Left lung (tissue), 4 donors: ENCODE measurements at regions not wholly inside any gene's neighbourhood (a gene's known extent, or its start where the extent isn't known, plus 50 kb on each side); places are given as distances from the start of the nearest gene placed in this dataset.

Source experiments
- ATAC-seq: fragments of 200-7000 bp; cut with Tn5 transposase; one replicate; pipeline ENCODE4 v1.9.1; 2020; ENCODE audit warnings: moderate library complexity
- DNase-seq, 4 donors: peaks; one replicate each; pipeline ENCODE4 v3.0.0-alpha.2; 2013 to 2020
- H3K27ac ChIP-seq, 2 donors: fragments of 200-600 bp; sonication (generic) in 1 of 2; one replicate each; pipeline versions ENCODE4 v1.5.0 to v1.8.0; 2020 to 2021
- H3K27me3 ChIP-seq, 2 donors: fragments of 200-600 bp; sonication (generic) in 1 of 2; one replicate each; pipeline versions ENCODE4 v1.5.0 to v1.8.0; 2020 to 2021
- H3K36me3 ChIP-seq, 2 donors: fragments of 200-600 bp; sonication (generic) in 1 of 2; one replicate each; pipeline versions ENCODE4 v1.5.0 to v1.8.0; 2020 to 2021
- H3K4me1 ChIP-seq, 2 donors: fragments of 200-600 bp; one replicate each; pipeline ENCODE4 v1.8.0; 2021
- H3K4me3 ChIP-seq, 2 donors: fragments of 200-600 bp; sonication (generic) in 1 of 2; one replicate each; pipeline versions ENCODE4 v1.5.0 to v1.8.0; 2020 to 2021; ENCODE audit warnings: mild to moderate bottlenecking in 1 of 2
- H3K9me3 ChIP-seq, 2 donors: fragments of 200-600 bp; sonication (generic) in 1 of 2; one replicate each; pipeline versions ENCODE4 v1.5.0 to v1.8.0; 2020 to 2021
- intact Hi-C, 2 donors: fragments of 100-400 bp; cut with DNase I; formaldehyde crosslinking; loops; one replicate each; pipeline versions ENCODE4 v1.11.2 to v1.14.2; 2022
- TF ChIP-seq, protein P1 (sequence below), 2 donors: fragments of 200-600 bp; sonication (generic) in 1 of 2; IDR thresholded peaks; one replicate each; pipeline versions ENCODE4 v1.5.0 to v1.8.0; 2021; ENCODE audit warnings: antibody characterized with exemption in 2 of 2
- donor health status: DM: no; HTN: yes; CAD: no.
- donor health status: DM: no; HTN: no; CAD: no.

DNA sequence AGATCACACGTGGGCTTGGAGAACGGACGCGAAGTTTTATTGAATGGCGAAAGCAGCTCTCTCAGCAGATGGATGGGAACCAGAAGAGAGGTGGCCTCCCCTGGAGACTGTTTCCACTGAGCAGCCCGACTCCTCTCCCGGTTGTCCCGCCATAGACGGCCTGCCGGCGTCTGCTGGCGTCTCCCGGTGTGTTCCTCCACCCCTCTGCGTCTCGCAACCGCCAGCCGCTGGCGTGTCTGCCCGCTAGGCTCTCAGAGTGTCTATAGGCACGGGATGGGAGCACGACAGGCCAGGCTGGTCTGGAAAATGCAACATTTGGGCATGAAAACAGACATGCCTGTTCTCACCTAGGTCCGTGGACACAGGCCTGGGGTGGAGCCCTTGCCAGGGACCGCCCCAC is 366.7 kb upstream of the SOX11 start:
- ATAC-seq (no peak), DNase-seq (peak in 1 of 4 donors; percentile 58)
- intact Hi-C loops, result no loop called here
- TF ChIP-seq, protein P1, sequence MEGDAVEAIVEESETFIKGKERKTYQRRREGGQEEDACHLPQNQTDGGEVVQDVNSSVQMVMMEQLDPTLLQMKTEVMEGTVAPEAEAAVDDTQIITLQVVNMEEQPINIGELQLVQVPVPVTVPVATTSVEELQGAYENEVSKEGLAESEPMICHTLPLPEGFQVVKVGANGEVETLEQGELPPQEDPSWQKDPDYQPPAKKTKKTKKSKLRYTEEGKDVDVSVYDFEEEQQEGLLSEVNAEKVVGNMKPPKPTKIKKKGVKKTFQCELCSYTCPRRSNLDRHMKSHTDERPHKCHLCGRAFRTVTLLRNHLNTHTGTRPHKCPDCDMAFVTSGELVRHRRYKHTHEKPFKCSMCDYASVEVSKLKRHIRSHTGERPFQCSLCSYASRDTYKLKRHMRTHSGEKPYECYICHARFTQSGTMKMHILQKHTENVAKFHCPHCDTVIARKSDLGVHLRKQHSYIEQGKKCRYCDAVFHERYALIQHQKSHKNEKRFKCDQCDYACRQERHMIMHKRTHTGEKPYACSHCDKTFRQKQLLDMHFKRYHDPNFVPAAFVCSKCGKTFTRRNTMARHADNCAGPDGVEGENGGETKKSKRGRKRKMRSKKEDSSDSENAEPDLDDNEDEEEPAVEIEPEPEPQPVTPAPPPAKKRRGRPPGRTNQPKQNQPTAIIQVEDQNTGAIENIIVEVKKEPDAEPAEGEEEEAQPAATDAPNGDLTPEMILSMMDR (IDR thresholded peaks at IDR 0.05), result no peak
- Histone ChIP-seq H3K4me1 (no peaks in the 10 kb centered on the region), H3K9me3 (no peaks in the 10 kb centered on the region), H3K36me3 (no peaks in the 10 kb centered on the region), H3K4me3 (no peak overlapping the region), H3K27ac (no peak overlapping the region), H3K27me3 (no peaks in the 10 kb centered on the region)

DNA sequence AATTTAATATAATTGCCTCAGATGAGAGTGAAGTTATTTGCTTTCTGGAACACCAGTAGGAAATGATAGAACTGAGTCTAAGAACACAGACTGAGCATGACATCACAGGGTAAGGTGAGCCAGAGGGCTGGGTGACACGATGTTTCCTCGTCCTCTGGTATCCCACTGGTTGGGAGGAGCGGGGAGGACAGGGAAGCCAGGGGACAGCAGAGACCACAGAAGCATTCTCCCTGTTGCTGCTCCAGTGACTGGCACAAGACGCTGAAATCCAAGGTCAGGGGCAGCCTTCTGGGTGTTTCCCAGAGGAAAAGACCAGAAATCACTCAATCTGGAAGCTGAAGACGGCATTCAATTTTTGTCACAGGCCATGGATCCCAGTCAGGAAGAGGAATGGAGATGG is 363.4 kb upstream of the SOX11 start:
- H3K36me3 ChIP-seq, result no peaks in the 10 kb centered on the region
- H3K27me3 ChIP-seq, result no peaks in the 10 kb centered on the region
- DNase-seq, result no peak
- ATAC-seq, result no peak
- no peaks in the 10 kb centered on the region for H3K9me3 ChIP-seq
- TF ChIP-seq, protein P1 (IDR thresholded peaks at IDR 0.05), result no peak
- intact Hi-C loops, result no loop called here
- no peaks in the 10 kb centered on the region for H3K4me1 ChIP-seq
- no peak overlapping the region for H3K4me3 ChIP-seq
- no peak overlapping the region for H3K27ac ChIP-seq

GRCh38 chr2:5329763-5330162 is 362.4 kb upstream of the SOX11 start:
- TF ChIP-seq, protein P1 (IDR thresholded peaks at IDR 0.05), result no peak
- H3K27ac ChIP-seq, result no peak overlapping the region
- no peak for DNase-seq

GRCh38 chr2:5330961-5331360 is 361.2 kb upstream of the SOX11 start:
- intact Hi-C loops, result no loop called here
- TF ChIP-seq, protein P1 (IDR thresholded peaks at IDR 0.05), result no peak
- H3K27me3 ChIP-seq, result no peaks in the 10 kb centered on the region
- no peak overlapping the region for H3K4me3 ChIP-seq
- DNase-seq, result no peak
- no peaks in the 10 kb centered on the region for H3K36me3 ChIP-seq
- H3K4me1 ChIP-seq, result no peaks in the 10 kb centered on the region
- no peak overlapping the region for H3K27ac ChIP-seq
- H3K9me3 ChIP-seq, result no peaks in the 10 kb centered on the region
- no peak for ATAC-seq

More at GRCh38 chr2:5329763-5330162, 362.4 kb upstream of the SOX11 start:
- no peak overlapping the region for H3K4me3 ChIP-seq
- no peaks in the 10 kb centered on the region for H3K4me1 ChIP-seq
- intact Hi-C loops, result no loop called here
- no peak for ATAC-seq
- no peaks in the 10 kb centered on the region for H3K36me3 ChIP-seq
- no peaks in the 10 kb centered on the region for H3K9me3 ChIP-seq
- H3K27me3 ChIP-seq, result no peaks in the 10 kb centered on the region

DNA sequence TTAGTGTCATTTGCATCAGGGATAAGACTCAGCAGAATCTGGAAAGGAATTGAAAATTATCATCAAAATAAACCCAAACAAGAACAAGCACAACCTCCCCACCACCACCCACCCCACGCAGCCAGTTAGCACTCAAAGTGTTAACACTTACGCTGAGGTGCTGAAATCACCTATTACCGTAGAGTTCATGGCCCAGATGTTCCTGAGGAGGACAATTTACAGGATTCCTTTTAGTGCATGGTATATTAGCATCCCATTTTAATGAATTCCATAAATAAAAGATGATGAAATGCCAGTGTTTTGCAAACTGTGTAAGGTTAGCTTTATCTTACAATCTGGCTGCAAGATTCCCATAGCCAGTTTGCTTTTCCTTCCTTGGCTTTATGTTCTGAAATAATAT is 359.3 kb upstream of the SOX11 start:
- TF ChIP-seq, protein P1 (IDR thresholded peaks at IDR 0.05), result no peak
- Histone ChIP-seq H3K4me3 (no peak overlapping the region), H3K9me3 (no peaks in the 10 kb centered on the region), H3K27ac (no peak overlapping the region), H3K27me3 (no peaks in the 10 kb centered on the region), H3K36me3 (no peaks in the 10 kb centered on the region), H3K4me1 (no peaks in the 10 kb centered on the region)
- intact Hi-C loops, result no loop called here
- DNase-seq (no peak), ATAC-seq (no peak)
